HG03575 (cell line): ENCODE measurements at regions not wholly inside any gene's neighbourhood (a gene's known extent, or its start where the extent isn't known, plus 50 kb on each side); places are given as distances from the start of the nearest gene placed in this dataset.

Experiments
- ATAC-seq: cut with Tn5 transposase; IDR thresholded peaks from one replicate; pipeline ENCODE4 v1.9.1; 2021; ENCODE audit not compliant: unreplicated experiment, insufficient number of reproducible peaks, low FRiP score; ENCODE audit errors: extremely low read depth

DNA sequence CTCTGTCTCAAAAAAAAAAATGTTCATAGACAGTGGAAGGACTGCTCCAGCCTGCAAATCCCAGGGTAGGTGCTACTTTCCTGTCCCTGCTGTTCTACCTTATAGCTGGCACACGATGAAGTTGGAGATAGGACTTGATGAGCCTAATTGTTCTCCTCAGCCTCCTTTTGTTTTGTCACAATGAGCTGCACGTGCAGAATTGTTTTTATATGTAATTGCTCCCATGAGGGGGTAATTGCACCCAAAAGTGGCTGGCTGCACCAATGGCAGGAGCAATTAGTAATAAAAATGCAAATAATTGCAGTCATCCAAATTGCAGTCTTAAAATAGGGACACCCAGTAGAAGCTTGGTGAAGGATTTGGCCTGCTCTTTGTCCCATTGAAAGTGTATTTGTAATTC, 63.0 kb upstream of the PFN2 start:
- no peak for ATAC-seq

DNA sequence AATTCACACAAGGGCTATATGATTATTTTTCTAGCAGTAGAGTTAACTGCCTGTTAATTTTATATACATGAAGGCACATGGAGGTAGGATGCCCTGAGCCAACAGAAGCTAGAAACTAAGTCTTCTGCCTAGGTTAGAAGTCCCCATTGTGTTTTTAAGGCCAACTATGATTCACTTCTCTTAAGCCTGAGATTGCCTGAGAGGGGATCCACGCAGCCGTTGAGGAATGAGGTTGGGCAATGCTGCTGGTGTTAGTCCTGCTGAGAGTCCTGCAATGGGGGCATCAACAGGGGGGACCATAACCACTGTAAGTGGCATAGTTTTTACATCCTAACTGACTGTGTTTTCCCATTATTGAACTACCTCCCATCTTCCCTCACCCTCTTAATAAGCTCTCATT, 60.1 kb upstream of the PFN2 start:
- ATAC-seq: no peak

GRCh38 chr3:150023239-150023636, 52.5 kb upstream of the PFN2 start:
- no peak for ATAC-seq

DNA sequence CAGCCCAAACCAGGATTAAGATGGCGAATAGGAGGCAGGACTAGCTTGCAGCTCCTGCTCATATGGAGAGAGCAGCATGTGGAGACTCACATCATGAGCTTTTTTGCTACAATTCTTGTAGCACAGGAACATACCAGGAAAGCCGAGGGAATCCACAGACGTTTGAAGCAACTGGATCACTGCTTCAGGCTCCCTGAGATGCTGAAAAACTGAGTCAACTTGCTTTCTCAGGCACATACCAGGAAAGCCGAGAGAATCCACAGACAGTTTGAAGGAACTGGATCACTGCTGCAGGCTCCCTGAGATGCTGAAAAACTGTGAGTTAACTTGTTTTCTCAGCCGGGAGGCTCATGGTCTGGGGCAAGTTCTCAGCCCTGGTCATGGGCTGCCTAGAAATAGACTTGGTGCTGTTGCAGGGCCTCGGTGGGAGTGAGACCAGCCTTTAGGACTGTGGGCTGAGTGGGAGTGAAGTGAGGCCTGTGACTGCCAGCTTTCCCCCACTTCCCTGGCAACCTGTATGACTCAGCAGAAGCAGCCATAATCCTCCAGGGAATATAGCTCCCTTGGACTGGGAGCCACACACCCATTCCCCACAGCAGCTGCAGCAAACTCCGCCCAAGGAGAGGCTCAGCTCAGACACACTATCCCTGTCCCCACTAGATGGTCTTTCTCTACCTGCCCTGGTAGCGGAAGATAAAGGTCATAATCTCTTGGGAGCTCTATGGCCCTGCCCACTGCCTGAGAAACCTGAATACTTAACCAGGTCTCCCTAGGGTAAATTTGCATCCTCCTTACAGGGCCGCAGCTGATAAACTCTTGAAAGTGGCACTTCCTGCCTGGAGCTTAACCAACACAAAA, 51.9 kb upstream of the PFN2 start:
- ATAC-seq: no peak

DNA sequence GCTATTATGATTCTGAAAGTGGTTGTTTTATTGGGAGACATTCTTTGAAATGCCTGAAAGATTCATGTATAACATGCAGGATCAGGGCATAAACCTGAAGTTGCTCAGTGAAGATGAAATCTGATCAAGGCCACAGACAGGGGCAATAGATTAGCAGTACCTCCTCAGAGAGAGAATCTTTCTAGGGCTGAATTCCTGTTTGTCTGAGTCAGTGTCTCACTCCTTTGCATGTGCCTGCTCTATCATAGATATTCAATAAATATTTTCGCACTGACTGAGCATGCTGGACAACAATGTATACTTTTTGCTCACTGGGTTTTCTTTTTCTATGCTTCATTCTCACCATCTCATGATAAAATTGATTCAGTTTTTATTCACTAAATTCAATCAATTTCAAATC, 49.8 kb upstream of the PFN2 start:
- no peak for ATAC-seq
